IMR-90 (cell line): ENCODE measurements at regions not wholly inside any gene's neighbourhood (a gene's known extent, or its start where the extent isn't known, plus 50 kb on each side); places are given as distances from the start of the nearest gene placed in this dataset.

Experiments used
- ATAC-seq: fragments of 200-7000 bp; cut with Tn5 transposase; 2 replicates; pipeline ENCODE4 v1.9.1; 2020; ENCODE audit warnings: low read depth, mild to moderate bottlenecking, moderate library complexity
- BruUV-seq: library from RNA; stranded (reverse); fragments of 400-500 nt; replicated peaks from 2 replicates; lab custom pipeline; 2021; lab: Mats Ljungman, UMichigan
- CTCF ChIA-PET: fragments of 300-600 bp; formaldehyde crosslinking; extraction: SDS; loops from one replicate; lab custom pipeline; 2021; ENCODE audit warnings: antibody characterized with exemption; lab: Yijun Ruan, JAX
- POLR2A ChIA-PET: fragments of 300-600 bp; sonication (Branson Sonifier 250); formaldehyde crosslinking; loops from one replicate; lab custom pipeline; 2022; ENCODE audit warnings: antibody characterized with exemption; ENCODE audit not compliant: unreplicated experiment; lab: Charles Lee
- DNase-seq: peaks from one replicate; pipeline ENCODE4 v3.0.0; 2013
- H2AFZ ChIP-seq: replicated peaks from 2 replicates; pipeline ENCODE3; 2013; ENCODE audit warnings: low read length, mild to moderate bottlenecking; ENCODE audit not compliant: poor library complexity
- H2AK5ac ChIP-seq: 2 replicates; pipeline ENCODE4 v1.6.1; 2013; ENCODE audit warnings: low read depth, low read length, inconsistent platforms
- H2AK9ac ChIP-seq: replicated peaks from 2 replicates; pipeline ENCODE3; 2013; ENCODE audit warnings: mild to moderate bottlenecking, low read depth, low read length, moderate library complexity; ENCODE audit not compliant: poor library complexity
- H2BK120ac ChIP-seq: 2 replicates; pipeline ENCODE4 v1.6.1; 2013; ENCODE audit warnings: low read depth, low read length, inconsistent platforms
- H2BK15ac ChIP-seq: 3 replicates; pipeline ENCODE4 v1.6.1; 2013; ENCODE audit warnings: low read depth, low read length, inconsistent platforms
- H2BK20ac ChIP-seq: 2 replicates; pipeline ENCODE4 v1.6.1; 2013; ENCODE audit warnings: low read depth, mild to moderate bottlenecking, inconsistent platforms, low read length, moderate library complexity
- H2BK5ac ChIP-seq: 2 replicates; pipeline ENCODE4 v1.6.1; 2013; ENCODE audit warnings: mild to moderate bottlenecking, low read depth, low read length, inconsistent platforms; ENCODE audit not compliant: poor library complexity, severe bottlenecking
- H3K14ac ChIP-seq: replicated peaks from 2 replicates; pipeline ENCODE4 v1.6.1; 2013; ENCODE audit warnings: low read depth, low read length, inconsistent platforms
- H3K18ac ChIP-seq: 2 replicates; pipeline ENCODE4 v1.6.1; 2013; ENCODE audit warnings: low read depth, low read length, control low read depth
- H3K23ac ChIP-seq: 2 replicates; pipeline ENCODE4 v1.6.1; 2013; ENCODE audit warnings: low read depth, low read length, inconsistent platforms
- H3K27ac ChIP-seq: 2 replicates; pipeline ENCODE4 v1.5.1; 2013; ENCODE audit warnings: mild to moderate bottlenecking, control low read depth, low read length; ENCODE audit not compliant: insufficient read depth
- H3K27me3 ChIP-seq: 2 replicates; pipeline ENCODE4 v1.6.1; 2013; ENCODE audit warnings: low read length; ENCODE audit not compliant: control insufficient read depth, insufficient read depth
- H3K36me3 ChIP-seq: 2 replicates; pipeline ENCODE4 v1.6.1; 2013; ENCODE audit warnings: low read length, mixed read lengths; ENCODE audit not compliant: control insufficient read depth, insufficient read depth
- H3K4ac ChIP-seq: 2 replicates; pipeline ENCODE4 v1.6.1; 2013; ENCODE audit warnings: low read depth, low read length, inconsistent platforms
- H3K4me1 ChIP-seq: 2 replicates; pipeline ENCODE4 v1.6.1; 2013; ENCODE audit warnings: low read length, mixed read lengths; ENCODE audit not compliant: control insufficient read depth, insufficient read depth
- H3K4me2 ChIP-seq: 2 replicates; pipeline ENCODE4 v1.6.1; 2013; ENCODE audit warnings: low read depth, mild to moderate bottlenecking, control low read depth, low read length, moderate library complexity
- H3K4me3 ChIP-seq: 2 replicates; pipeline ENCODE4 v1.5.1; 2013; ENCODE audit warnings: low read depth, mild to moderate bottlenecking, control low read depth, low read length, moderate library complexity; ENCODE audit not compliant: insufficient read depth
- H3K56ac ChIP-seq: 2 replicates; pipeline ENCODE4 v1.6.1; 2013; ENCODE audit warnings: low read length, inconsistent platforms; ENCODE audit not compliant: insufficient read depth; ENCODE audit errors: extremely low read depth
- H3K79me1 ChIP-seq, 2 experiments: 2 replicates each; pipeline ENCODE4 v1.6.1; 2013; ENCODE audit warnings: low read length in 2 of 2, inconsistent platforms in 1 of 2, low read depth in 1 of 2
- H3K9ac ChIP-seq: 2 replicates; pipeline ENCODE4 v1.6.1; 2013; ENCODE audit warnings: low read depth, low read length, control low read depth
- H3K9me1 ChIP-seq: 2 replicates; pipeline ENCODE4 v1.6.1; 2013; ENCODE audit warnings: low read length, inconsistent platforms; ENCODE audit not compliant: insufficient read depth
- H3K9me3 ChIP-seq: 2 replicates; pipeline ENCODE4 v1.6.1; 2013; ENCODE audit warnings: low read length; ENCODE audit not compliant: control insufficient read depth, insufficient read depth
- H4K20me1 ChIP-seq: 2 replicates; pipeline ENCODE4 v1.6.1; 2013; ENCODE audit warnings: low read length, inconsistent platforms; ENCODE audit not compliant: insufficient read depth
- H4K5ac ChIP-seq: 2 replicates; pipeline ENCODE4 v1.6.1; 2013; ENCODE audit warnings: mild to moderate bottlenecking, low read depth, low read length, control low read depth
- H4K8ac ChIP-seq, 2 experiments: 2 replicates each; pipeline ENCODE4 v1.6.1; 2013; ENCODE audit warnings: low read depth in 2 of 2, low read length in 2 of 2, control low read depth in 1 of 2, inconsistent platforms in 1 of 2
- H4K91ac ChIP-seq: 2 replicates; pipeline ENCODE4 v1.6.1; 2013; ENCODE audit warnings: low read depth, low read length, inconsistent platforms; ENCODE audit not compliant: insufficient read depth
- CEBPB ChIP-seq: IDR thresholded peaks from 2 replicates; pipeline ENCODE4 v1.6.1; 2012; ENCODE audit warnings: low read depth, low read length, improper control_type of control experiment
- CHD1 ChIP-seq: IDR thresholded peaks from 2 replicates; pipeline ENCODE4 v1.6.1; 2012; ENCODE audit warnings: low read depth, low read length, improper control_type of control experiment
- FOS ChIP-seq: fragments of 150-350 bp; IDR thresholded peaks from 2 replicates; pipeline ENCODE4 v1.6.1; 2016; ENCODE audit warnings: low read depth, low read length
- NFE2L2 ChIP-seq: fragments of 150-350 bp; IDR thresholded peaks from 2 replicates; pipeline ENCODE4 v1.6.1; 2016; ENCODE audit warnings: low read depth, mild to moderate bottlenecking, low read length
- RCOR1 ChIP-seq: IDR thresholded peaks from 2 replicates; pipeline ENCODE4 v1.6.1; 2012; ENCODE audit warnings: mild to moderate bottlenecking, low read length, improper control_type of control experiment; ENCODE audit not compliant: insufficient replicate concordance
- RFX5 ChIP-seq: IDR thresholded peaks from 2 replicates; pipeline ENCODE4 v1.8.0; 2012; ENCODE audit warnings: low read depth, mild to moderate bottlenecking, low read length, moderate library complexity
- WGBS, 2 experiments: methylation state at CpG; one replicate each; pipeline versions ENCODE4 v1.1.5 to v1.1.7; 2013; ENCODE audit warnings: missing lambda C conversion rate in 2 of 2; ENCODE audit not compliant: insufficient read length in 1 of 2; ENCODE audit errors: extremely low coverage in 2 of 2; 5-methylcytosine and 5-hydroxymethylcytosine counted together
- dilution Hi-C: fragments of 300-500 bp; cut with HindIII; formaldehyde crosslinking; loops from one replicate; pipeline ENCODE4 v1.14.3; 2018; ENCODE audit warnings: low sequenced_read_pairs; ENCODE audit not compliant: unreplicated experiment
- in situ Hi-C: fragments of 300-500 bp; cut with MboI; formaldehyde crosslinking; loops from 3 replicates; pipeline ENCODE4 v1.14.3; 2019; ENCODE audit warnings: low sequenced_read_pairs, inconsistent platforms, mixed read lengths
- intact Hi-C: fragments of 100-400 bp; cut with micrococcal nuclease; formaldehyde crosslinking; loops from 2 replicates; pipeline ENCODE4 v1.10.0; 2022

- no peak overlapping the region for H2BK120ac ChIP-seq
- H4K8ac ChIP-seq: no peak overlapping the region
- no peak overlapping the region for H2BK5ac ChIP-seq
- no peak overlapping the region for H4K91ac ChIP-seq
- no peak for DNase-seq
- H2BK20ac ChIP-seq: no peak overlapping the region
- H3K9me3 ChIP-seq: peaks cover 14% of the 10 kb centered on the region
- ChIA-PET POLR2A (no interaction called here), CTCF (no interaction called here)
- H3K23ac ChIP-seq: no peak overlapping the region
- WGBS, 2 experiments: no CpG with 5 or more reads among the region's 5 CpGs
- H3K56ac ChIP-seq: no peak overlapping the region
- no peak overlapping the region for H3K4ac ChIP-seq
- no peak overlapping the region for H3K4me3 ChIP-seq
- no peak for ATAC-seq
- no peak overlapping the region for H2AK5ac ChIP-seq
- H3K36me3 ChIP-seq: no peaks in the 10 kb centered on the region
- no peak overlapping the region for H2AFZ ChIP-seq
- no peaks in the 10 kb centered on the region for H3K4me1 ChIP-seq
- no TSS peak for BruUV-seq
- H3K27ac ChIP-seq: no peak overlapping the region
- H3K14ac ChIP-seq: no peak overlapping the region
- H3K18ac ChIP-seq: no peak overlapping the region
- no peak overlapping the region for H3K9ac ChIP-seq
- H3K79me1 ChIP-seq: no peaks in the 10 kb centered on the region
- H3K27me3 ChIP-seq: no peaks in the 10 kb centered on the region
- no peak overlapping the region for H2BK15ac ChIP-seq
- no peaks in the 10 kb centered on the region for H3K9me1 ChIP-seq
- TF ChIP-seq RCOR1: no peak
- no peak for TF ChIP-seq FOS
- no peak for TF ChIP-seq CHD1
- TF ChIP-seq NFE2L2: no peak
- peak; percentile 25; the same call in 1 of the 2 replicates for TF ChIP-seq CEBPB
- no peak for TF ChIP-seq RFX5
- H4K5ac ChIP-seq: no peak overlapping the region
- intact Hi-C loops (no loop called here), dilution Hi-C loops (no loop called here), in situ Hi-C loops (no loop called here)
- no peak overlapping the region for H3K4me2 ChIP-seq
- H2AK9ac ChIP-seq: no peak overlapping the region
- no peaks in the 10 kb centered on the region for H4K20me1 ChIP-seq
Measured at GRCh38 chr10:128448796-128449195, 322.6 kb upstream of the MKI67 start.
